Endothelial cell of umbilical vein (primary cell): ENCODE measurements at regions not wholly inside any gene's neighbourhood (a gene's known extent, or its start where the extent isn't known, plus 50 kb on each side); places are given as distances from the start of the nearest gene placed in this dataset.

ENCODE experiments used
- BruUV-seq: library from RNA; stranded (reverse); fragments of 400-500 nt; replicated peaks from 2 replicates; lab custom pipeline; 2021; lab: Mats Ljungman, UMichigan
- CTCF ChIA-PET: fragments of 300-600, 350-600 bp; sonication (Branson Sonifier 250); formaldehyde crosslinking; loops from one replicate; lab custom pipeline; 2021; ENCODE audit warnings: antibody characterized with exemption, inconsistent platforms; lab: Charles Lee
- POLR2A ChIA-PET: fragments of 300-600, 350-600 bp; sonication (Branson Sonifier 250); formaldehyde crosslinking; loops from one replicate; lab custom pipeline; 2021; ENCODE audit warnings: antibody characterized with exemption, inconsistent platforms; lab: Charles Lee
- DNase-seq: peaks from one replicate; pipeline ENCODE4 v3.0.0-alpha.2; 2011; ENCODE audit warnings: low read depth, low spot score
- FAIRE-seq: peaks from 2 replicates; lab custom pipeline; 2011; peaks lifted over from hg19 to GRCh38; lab: Jason Lieb, UNC
- H2AFZ ChIP-seq: 2 replicates; pipeline ENCODE4 v1.6.0; 2012; ENCODE audit warnings: low read depth, low read length, control low read depth, inconsistent platforms
- H3K27ac ChIP-seq: 2 replicates; pipeline ENCODE4 v1.5.1; 2011; ENCODE audit warnings: low read depth, mild to moderate bottlenecking, control low read depth, low read length, moderate library complexity; ENCODE audit not compliant: insufficient read depth
- H3K27me3 ChIP-seq, 2 experiments: 2 replicates each; pipeline versions ENCODE4 v1.6.0 to v1.6.1; 2011; ENCODE audit warnings: low read length in 2 of 2, mixed read lengths in 1 of 2; ENCODE audit not compliant: control insufficient read depth in 2 of 2, insufficient read depth in 2 of 2
- H3K36me3 ChIP-seq, 2 experiments: 2 replicates in 1 of 2; 3 replicates in 1 of 2; pipeline ENCODE4 v1.5.1; 2011; ENCODE audit warnings: low read length in 2 of 2, mild to moderate bottlenecking in 1 of 2, moderate library complexity in 1 of 2; ENCODE audit not compliant: control insufficient read depth in 2 of 2, insufficient read depth in 2 of 2; ENCODE audit errors: extremely low read depth in 1 of 2
- H3K4me1 ChIP-seq: 3 replicates; pipeline ENCODE4 v1.5.1; 2011; ENCODE audit warnings: mild to moderate bottlenecking, low read length; ENCODE audit not compliant: control insufficient read depth, insufficient read depth; ENCODE audit errors: extremely low read depth
- H3K4me2 ChIP-seq: 2 replicates; pipeline ENCODE4 v1.6.1; 2011; ENCODE audit warnings: low read length, control low read depth, mixed read lengths; ENCODE audit not compliant: insufficient read depth
- H3K4me3 ChIP-seq, 3 experiments: fragments of 200-600 bp in 1 of 3; sonication (generic), shearing (Covaris generic) in 1 of 3; replicated peaks in 1 of 3; 2 replicates each; pipeline ENCODE4 v1.5.1; 2011 to 2016; ENCODE audit warnings: control low read depth in 3 of 3, low read length in 3 of 3, mild to moderate bottlenecking in 2 of 3, inconsistent platforms in 1 of 3, low read depth in 1 of 3, moderate library complexity in 1 of 3; ENCODE audit not compliant: insufficient read depth in 1 of 3
- H3K79me2 ChIP-seq: 2 replicates; pipeline ENCODE4 v1.6.0; 2012; ENCODE audit warnings: low read length, inconsistent platforms; ENCODE audit not compliant: control insufficient read depth, insufficient read depth
- H3K9ac ChIP-seq: replicated peaks from 2 replicates; pipeline ENCODE3; 2011; ENCODE audit warnings: low read length, control low read depth; ENCODE audit not compliant: insufficient read depth; ENCODE audit errors: extremely low read depth
- H3K9me1 ChIP-seq: replicated peaks from 3 replicates; pipeline ENCODE4 v1.6.0; 2011; ENCODE audit warnings: mild to moderate bottlenecking, low read length; ENCODE audit not compliant: control insufficient read depth, insufficient read depth; ENCODE audit errors: extremely low read depth
- H3K9me3 ChIP-seq: replicated peaks from 2 replicates; pipeline ENCODE4 v1.5.1; 2012; ENCODE audit warnings: low read length, inconsistent platforms; ENCODE audit not compliant: control insufficient read depth, insufficient read depth
- H4K20me1 ChIP-seq: replicated peaks from 2 replicates; pipeline ENCODE3; 2011; ENCODE audit warnings: mild to moderate bottlenecking, low read length; ENCODE audit not compliant: control insufficient read depth, insufficient read depth; ENCODE audit errors: extremely low read depth
- FOS ChIP-seq: IDR thresholded peaks from 2 replicates; pipeline ENCODE4 v1.6.1; 2011; ENCODE audit warnings: mild to moderate bottlenecking, low read length, moderate library complexity, borderline replicate concordance; ENCODE audit not compliant: insufficient read depth
- dilution Hi-C: fragments of 300-500 bp; cut with MboI; formaldehyde crosslinking; loops from one replicate; pipeline ENCODE4 v1.15.0; 2019; ENCODE audit warnings: low sequenced_read_pairs; ENCODE audit not compliant: extremely low pct_ligation_motif_present
- intact Hi-C: fragments of 100-400 bp; cut with micrococcal nuclease; formaldehyde crosslinking; loops from one replicate; pipeline ENCODE4 v1.10.0; 2022
- TF ChIP-seq, protein P1 (sequence below), 2 donors: IDR thresholded peaks; 1 replicate in 1 of 2; 2 replicates in 1 of 2; pipeline ENCODE4 v1.5.1; 2011; ENCODE audit warnings: low read length in 2 of 2, mild to moderate bottlenecking in 2 of 2, moderate library complexity in 2 of 2, control low read depth in 1 of 2, inconsistent platforms in 1 of 2, low read depth in 1 of 2; ENCODE audit not compliant: insufficient read depth in 1 of 2; ENCODE audit errors: extremely low read depth in 1 of 2

DNA sequence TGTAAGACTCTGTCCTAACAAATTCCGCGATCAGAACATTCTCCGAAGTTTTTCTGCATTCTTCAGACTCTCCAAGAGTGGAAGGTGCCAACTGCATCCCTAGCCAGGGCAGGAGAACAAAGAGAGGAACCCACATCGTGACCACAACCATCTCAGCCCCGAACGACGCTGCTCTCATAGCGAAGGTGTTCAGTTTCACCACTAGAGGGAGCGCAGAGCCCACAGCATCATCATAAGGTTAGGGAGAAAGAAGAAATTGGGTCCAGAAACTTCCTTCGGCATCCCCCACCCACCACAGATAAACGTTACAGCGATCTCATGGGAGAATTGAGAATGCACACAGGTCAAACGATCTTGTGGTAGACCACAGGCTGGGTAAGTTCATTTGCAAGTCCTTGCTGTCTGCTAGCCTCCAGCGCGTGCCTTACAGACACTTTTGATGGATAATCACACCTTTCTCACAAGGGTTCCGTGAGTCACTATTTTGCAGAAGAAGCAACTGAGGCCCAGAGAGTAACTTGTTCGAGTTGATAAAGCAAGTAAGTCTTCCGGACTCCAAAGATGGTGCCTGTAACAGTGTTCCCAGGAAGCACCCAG is 53.7 kb upstream of the ARL4C start:
- no peaks in the 10 kb centered on the region for H3K9me1 ChIP-seq
- no peaks in the 10 kb centered on the region for H3K79me2 ChIP-seq
- no peak overlapping the region for H3K4me3 ChIP-seq
- H3K4me2 ChIP-seq = no peak overlapping the region
- no peaks in the 10 kb centered on the region for H4K20me1 ChIP-seq
- no peak overlapping the region for H2AFZ ChIP-seq
- DNase-seq = peak; percentile 76
- H3K36me3 ChIP-seq = no peaks in the 10 kb centered on the region
- intact Hi-C loops (loop anchor here (1.0 to 10.0 kb wide), 12 partner anchors 70 to 567 kb away; no protein-coding TSS in a partner anchor), dilution Hi-C loops (loop anchor here (25.0 kb wide), 1 partner anchor 562 kb away; no protein-coding TSS in a partner anchor)
- no peak overlapping the region for H3K9ac ChIP-seq
- ChIA-PET POLR2A (no interaction called here), CTCF (interaction anchor here (0.7 to 8.4 kb wide), 5 partner anchors 14 to 566 kb away, joined by 3 to 216 read pairs (median 3); no protein-coding TSS in a partner anchor)
- BruUV-seq = no TSS peak
- H3K9me3 ChIP-seq = no peaks in the 10 kb centered on the region
- peak; percentile 93 for FAIRE-seq
- no peaks in the 10 kb centered on the region for H3K4me1 ChIP-seq
- TF ChIP-seq, protein P1, sequence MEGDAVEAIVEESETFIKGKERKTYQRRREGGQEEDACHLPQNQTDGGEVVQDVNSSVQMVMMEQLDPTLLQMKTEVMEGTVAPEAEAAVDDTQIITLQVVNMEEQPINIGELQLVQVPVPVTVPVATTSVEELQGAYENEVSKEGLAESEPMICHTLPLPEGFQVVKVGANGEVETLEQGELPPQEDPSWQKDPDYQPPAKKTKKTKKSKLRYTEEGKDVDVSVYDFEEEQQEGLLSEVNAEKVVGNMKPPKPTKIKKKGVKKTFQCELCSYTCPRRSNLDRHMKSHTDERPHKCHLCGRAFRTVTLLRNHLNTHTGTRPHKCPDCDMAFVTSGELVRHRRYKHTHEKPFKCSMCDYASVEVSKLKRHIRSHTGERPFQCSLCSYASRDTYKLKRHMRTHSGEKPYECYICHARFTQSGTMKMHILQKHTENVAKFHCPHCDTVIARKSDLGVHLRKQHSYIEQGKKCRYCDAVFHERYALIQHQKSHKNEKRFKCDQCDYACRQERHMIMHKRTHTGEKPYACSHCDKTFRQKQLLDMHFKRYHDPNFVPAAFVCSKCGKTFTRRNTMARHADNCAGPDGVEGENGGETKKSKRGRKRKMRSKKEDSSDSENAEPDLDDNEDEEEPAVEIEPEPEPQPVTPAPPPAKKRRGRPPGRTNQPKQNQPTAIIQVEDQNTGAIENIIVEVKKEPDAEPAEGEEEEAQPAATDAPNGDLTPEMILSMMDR (IDR thresholded peaks at IDR 0.05; ENCODE audit: extremely low read depth in 1 of 2, insufficient read depth in 1 of 2, low read depth in 1 of 2, low read length in 2 of 2) = peak; percentile 84 to 87
- no peak for TF ChIP-seq FOS
- peaks cover 0 to 6% of the 10 kb centered on the region in 2 experiments for H3K27me3 ChIP-seq
- no peak overlapping the region for H3K27ac ChIP-seq

DNA sequence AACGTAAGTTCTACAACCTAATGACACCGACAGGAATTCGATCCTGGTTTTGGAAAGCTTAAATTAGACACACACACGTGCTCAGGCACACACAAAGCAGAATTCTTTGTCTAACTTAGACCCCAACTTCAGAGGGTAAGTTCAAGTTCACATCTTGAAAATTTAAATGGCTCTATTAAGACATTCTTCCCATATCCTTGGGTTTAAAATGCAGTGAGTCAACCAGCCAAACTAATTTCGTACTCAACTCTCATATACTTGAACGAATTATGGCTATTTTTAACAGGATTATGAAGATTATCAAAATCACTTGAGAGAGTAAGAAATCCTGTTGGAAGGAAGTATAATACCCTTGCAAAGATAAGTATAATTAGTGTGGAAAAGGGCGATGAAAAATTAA is 53.2 kb upstream of the ARL4C start:
- intact Hi-C loops = loop anchor here (1.0 to 10.0 kb wide), 12 partner anchors 71 to 567 kb away; no protein-coding TSS in a partner anchor
- dilution Hi-C loops = loop anchor here (25.0 kb wide), 1 partner anchor 562 kb away; no protein-coding TSS in a partner anchor
- ChIA-PET CTCF (interaction anchor here (5.5 to 8.4 kb wide), 2 partner anchors 557 to 567 kb away, joined by 98 to 216 read pairs; no protein-coding TSS in a partner anchor), POLR2A (no interaction called here)
- Histone ChIP-seq H3K4me3 (no peak overlapping the region), H2AFZ (no peak overlapping the region), H4K20me1 (no peaks in the 10 kb centered on the region), H3K9me1 (no peaks in the 10 kb centered on the region), H3K9ac (no peak overlapping the region), H3K9me3 (no peaks in the 10 kb centered on the region), H3K79me2 (no peaks in the 10 kb centered on the region), H3K27me3 (peaks cover 0 to 6% of the 10 kb centered on the region in 2 experiments), H3K36me3 (no peaks in the 10 kb centered on the region), H3K27ac (no peak overlapping the region), H3K4me1 (peaks cover 5% of the 10 kb centered on the region), H3K4me2 (no peak overlapping the region)
- BruUV-seq = no TSS peak
- no peak for DNase-seq
- no peak for TF ChIP-seq FOS
- no peak for FAIRE-seq
